Iris pigment epithelial cell (primary cell): ENCODE measurements at regions not wholly inside any gene's neighbourhood (a gene's known extent, or its start where the extent isn't known, plus 50 kb on each side); places are given as distances from the start of the nearest gene placed in this dataset.

Experiments used
- DNase-seq: peaks from one replicate; pipeline ENCODE4 v3.0.0-alpha.2; 2011; ENCODE audit warnings: low read depth

DNA sequence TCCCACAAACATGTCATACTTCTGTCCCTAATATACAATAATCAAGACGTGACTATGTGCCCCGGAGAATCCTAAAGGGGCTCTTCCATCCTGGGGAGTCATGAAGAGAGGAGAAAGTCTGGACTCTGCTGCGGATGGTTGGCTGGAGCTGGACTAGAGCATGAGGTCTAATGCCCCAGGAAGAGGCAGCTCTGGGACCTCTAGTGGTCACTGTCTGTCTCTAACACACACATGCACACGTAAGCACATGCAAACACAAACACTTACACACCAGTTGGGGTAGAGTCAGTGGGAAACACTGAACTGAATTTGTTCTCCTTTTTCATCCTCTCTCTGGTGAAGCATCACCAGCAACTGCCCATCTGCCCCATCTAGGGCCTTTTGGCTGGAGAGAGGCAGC, 271.6 kb downstream of the TDRD15 start:
- DNase-seq = no peak

DNA sequence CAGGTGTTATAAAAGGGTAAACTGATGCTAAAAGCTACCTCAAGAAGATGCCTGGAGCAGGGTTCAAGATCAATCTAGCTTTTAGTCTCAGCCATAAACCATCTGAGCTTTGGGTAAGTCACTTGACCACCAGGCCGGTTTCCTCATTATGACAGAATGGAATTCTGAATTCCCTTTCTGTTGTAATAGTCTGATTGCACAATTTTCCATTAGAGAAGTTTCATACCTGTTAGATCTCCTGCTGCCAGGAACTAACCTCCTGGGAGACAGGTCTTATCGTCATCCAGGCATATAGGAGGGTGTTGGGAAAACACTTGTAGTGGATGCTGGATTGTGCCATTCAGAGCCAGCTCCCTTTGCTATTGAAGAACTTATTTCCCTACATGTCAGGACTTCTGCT, 272.5 kb downstream of the TDRD15 start:
- peak; percentile 21 for DNase-seq

DNA sequence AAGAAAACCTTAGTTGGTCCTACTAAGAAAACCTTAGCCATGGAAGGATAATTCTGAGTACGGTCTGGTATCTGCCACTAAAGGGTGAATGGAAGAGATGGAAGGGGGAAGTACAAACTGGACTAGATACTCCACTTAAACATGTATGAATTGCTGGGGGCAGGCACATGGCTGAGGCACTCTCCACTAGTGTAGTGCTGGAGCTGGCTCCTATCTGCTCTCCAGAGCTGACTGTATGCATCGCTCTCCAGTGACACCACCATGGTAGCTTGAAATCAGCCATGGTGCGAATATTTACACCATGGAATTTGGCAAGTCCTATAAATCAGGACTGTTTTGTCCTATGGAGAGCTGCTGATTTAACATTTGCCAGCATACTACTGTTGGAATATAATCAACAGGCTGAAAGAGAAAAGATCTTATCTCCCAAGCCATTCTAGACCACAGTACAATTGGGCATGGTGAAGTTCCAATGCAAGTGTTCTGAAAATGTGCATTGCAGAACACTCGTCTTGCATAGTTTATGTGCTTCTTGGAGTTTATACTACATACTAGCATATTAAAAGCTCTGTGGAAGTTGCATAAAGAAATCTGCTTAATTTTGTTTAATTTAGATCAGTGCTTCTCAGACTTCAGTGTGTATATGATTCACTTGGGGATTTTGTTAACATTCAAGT, 277.4 kb downstream of the TDRD15 start:
- DNase-seq = no peak

DNA sequence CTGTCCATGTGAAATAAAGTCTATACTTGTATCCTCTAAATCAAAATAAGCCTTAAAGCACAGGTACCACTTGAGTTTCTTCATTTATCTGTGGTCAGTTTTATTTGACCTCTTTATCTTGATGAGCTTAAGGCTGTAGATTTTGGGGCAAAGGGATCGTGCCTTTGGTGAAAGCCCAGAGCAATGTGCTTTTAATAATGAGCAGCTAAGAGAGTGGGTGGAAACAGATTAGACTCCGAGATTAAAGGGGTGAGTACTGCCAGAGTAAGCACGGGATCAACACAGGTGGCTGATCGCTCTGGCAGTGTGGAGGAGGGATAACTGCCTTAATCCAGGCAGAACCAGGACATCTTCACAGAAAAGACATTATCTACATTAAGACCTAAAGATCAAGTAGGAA, 280.4 kb downstream of the TDRD15 start:
- DNase-seq = no peak

DNA sequence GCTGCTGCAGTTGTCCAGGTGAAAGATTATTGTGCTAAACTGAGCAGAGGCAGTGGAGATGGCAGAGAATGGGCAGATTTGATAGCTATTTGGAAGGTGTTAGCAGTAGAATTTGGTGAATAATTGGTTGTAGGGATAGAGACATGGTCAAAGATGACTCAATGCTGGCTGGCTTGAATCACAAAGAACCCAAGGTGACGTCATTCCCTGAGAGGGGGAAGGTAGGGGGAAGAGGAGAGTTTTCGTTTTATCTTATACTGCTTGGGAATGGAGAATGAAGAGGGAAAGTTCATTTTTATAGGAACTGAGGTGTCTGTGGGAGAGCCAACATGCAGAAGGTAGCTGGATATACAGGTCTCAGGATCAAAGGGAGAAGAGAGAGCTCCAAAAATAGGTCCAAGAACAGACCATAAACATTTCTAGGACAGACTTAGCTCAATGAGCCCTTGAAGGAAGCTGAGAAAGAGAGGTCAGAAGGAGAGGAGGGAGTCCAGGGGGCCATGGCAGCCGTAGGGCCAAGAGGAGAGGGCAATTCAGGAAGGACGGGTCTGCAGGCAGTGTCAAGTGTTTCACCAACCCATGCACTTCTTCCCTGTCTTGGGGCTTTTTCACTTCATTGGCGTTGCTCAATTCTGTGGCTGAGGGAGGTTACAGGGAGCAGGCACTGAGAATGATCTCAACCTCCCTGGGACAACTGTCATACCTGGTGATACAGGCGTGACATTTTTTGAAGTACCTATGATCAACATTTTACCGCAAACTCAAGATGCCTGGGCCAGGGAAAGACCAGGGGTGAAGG, 281.3 kb downstream of the TDRD15 start:
- DNase-seq = peak; percentile 19

DNA sequence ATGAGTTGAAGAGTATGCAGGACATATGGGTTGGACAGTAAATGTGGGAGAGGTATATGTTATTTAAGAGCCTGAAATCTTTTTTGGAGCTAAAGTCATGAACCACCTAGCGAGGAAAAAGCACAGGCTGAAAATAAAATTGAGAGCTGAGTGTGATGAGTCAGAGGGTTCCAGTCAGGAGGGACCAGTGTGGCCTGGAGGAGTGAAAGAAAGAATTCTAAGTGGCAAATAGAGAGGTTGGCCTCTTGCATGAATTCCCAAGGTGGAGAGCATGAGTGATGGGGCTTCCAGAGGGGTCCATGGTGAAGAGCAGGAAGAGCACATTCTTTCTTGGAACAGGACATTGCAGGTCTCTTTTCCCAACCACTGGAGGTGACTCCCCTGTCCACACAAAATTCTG, 282.6 kb downstream of the TDRD15 start:
- DNase-seq = no peak

DNA sequence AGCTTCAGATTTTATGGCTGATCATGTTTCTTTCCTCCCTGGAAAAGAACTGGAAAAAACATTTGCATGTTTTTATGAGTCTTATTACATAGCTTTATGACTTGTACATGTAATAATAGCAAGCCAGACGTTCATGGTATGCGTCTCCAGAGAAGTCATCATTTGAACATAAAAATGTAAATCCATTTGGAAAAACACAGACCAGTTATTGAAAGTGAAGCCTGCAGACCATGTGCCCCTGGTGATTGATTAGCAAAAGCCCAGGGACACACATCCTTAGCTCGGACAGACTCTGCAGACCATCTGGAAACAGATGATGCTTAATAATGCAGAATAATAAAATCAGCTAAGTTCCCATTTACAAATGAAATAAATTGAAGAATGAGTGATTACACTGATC, 283.1 kb downstream of the TDRD15 start:
- no peak for DNase-seq

DNA sequence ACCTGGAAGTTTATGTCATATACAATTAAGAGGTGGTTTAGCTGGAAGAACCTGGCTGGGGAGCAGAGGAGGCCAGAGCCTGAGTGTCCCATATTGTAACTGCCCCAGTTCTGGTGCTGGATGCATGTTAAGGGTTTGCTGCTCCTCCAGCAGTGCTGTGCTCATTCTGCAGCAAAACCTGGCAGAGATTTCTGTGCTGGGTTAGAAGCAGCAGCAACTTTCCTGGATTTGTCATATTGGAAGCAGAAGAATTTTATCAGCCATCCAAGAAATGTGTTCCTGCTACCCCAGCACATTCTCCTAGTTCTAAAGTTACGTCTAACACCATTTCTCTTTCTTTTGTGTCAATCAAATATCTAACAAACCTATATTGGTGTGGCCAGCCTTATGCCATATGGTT, 284.1 kb downstream of the TDRD15 start:
- no peak for DNase-seq

DNA sequence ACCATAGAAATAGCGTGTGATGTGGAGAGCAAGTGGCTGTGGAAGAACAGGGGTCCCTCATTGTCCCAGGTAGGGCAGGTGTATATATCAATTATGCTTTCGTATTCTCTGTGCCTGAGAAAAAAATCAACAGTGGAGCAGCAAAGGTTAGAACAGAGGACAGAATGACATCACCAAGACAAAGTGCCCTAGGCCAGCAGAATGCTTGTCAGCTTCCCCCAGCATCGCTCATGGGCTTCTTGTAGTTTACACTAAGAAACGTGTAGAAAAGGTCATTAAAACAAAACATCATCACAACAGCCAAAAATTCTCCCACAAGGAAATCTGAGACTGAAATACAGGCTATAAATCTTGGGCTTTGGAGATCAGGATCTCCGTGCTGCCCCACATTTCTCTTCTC, 288.0 kb downstream of the TDRD15 start:
- no peak for DNase-seq

DNA sequence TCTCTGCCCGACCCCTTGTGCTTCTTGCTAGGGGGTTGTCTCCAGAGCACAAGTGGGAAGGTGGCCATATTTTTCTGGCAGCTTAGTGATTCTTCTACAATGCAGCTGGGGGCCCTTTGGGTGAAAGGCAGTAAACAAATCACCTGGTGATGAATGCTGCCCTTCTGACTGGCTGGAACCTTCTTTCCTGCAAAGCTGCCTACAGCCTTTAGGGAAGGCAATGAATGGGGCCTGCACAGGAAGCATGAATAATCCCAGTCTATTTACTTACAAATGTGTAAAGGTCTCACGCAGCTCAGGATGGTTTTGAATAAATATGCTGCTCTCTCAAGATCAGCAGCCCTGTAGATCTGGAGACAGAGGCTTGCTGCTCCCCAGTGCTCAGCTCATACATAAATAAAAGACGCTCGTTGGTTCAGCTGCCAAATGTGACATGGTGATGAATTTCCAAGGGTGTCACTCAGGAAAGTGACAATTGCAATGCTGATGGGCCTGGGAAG, 289.2 kb downstream of the TDRD15 start:
- peak; percentile 21 for DNase-seq

DNA sequence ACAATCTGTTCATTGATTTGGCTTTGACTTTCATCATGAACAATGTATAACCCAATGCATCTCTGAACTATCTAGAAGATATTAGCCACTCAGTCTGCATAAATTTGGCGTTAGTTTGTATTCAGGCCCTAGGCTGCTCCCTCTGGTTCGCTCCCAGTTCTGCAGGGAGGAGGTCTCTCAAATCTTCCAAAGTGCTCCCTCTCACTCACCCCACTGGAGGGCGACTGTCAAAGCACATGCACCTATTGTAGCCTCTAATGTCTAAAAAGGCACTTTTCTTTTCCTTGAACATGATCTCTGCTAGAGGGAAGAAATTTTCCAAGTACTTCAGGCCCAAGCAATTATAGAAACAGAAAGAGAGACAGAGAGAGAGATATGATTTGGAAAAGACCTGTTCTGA, 291.5 kb downstream of the TDRD15 start:
- DNase-seq = peak; percentile 22

DNA sequence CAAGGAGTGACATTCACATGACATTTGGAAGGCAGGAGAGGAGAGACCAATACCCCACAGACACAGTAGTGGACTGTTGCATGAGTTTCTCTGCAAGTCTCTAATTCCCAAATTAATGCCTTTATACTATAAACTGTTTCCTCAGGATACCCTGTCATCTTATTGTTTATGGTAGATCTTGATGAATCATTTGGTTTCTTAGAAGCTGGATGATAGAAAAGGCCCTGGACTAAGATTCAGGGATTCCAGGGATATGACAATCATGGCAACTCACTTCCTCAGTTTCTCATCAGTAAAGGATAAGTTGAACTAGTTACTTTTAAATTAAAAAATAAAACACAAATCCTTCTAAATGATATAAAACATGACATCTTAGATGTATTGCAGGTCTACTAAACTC, 292.5 kb downstream of the TDRD15 start:
- no peak for DNase-seq

DNA sequence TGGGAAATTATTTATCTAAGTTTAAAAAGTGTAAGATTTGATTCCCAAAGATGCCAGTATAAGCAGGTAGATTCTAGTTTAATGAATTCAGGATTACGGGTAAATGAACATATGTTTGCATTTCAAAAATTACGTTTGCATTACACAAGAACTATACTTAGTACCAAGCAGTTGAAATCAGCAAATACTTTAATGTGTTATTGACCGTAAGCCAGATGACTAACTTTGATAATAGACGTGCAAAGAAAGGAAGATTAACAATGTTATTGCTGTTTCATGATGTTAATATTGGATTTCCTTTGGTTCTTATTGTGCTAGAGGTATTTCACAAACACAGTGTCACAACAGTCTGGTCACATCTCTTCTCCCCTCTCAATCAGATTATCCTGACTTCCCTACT, 294.7 kb downstream of the TDRD15 start:
- peak; percentile 60 for DNase-seq

DNA sequence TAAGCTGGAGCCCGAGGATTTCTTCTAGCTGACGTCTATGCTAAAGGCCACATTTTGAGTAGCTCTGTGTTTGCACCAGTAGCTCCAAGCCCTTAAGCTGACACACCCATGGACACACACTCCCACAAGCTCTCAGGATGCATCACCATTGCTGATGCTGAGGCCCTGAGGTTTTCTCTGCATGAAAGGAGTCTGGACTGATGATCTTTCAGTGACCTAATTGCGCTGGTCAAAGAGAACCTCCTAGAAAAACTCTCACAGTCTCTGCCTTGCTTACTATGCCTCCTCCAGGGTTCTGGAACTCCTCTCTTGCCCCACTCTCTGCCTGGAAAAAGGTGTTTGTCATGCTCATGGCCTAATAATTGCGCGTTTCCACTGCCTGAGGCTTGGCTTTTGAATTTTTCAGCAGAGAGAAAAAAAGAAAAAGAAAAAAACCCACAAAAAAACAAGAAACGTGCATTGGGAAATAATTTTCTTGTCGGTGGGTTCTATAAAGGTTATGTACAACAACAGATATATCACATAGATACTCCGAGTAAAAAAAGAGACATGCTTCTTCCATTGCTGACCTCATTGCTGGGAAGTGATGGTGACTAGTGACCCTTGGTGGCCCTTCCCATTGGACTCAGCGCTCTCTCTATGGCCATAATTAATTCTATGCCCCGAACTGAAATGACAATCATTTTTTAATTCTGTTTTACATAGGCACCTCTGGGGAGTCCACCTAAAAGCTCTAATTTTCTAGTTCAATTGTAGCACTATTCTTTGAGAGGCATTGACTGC, 297.0 kb downstream of the TDRD15 start:
- no peak for DNase-seq

DNA sequence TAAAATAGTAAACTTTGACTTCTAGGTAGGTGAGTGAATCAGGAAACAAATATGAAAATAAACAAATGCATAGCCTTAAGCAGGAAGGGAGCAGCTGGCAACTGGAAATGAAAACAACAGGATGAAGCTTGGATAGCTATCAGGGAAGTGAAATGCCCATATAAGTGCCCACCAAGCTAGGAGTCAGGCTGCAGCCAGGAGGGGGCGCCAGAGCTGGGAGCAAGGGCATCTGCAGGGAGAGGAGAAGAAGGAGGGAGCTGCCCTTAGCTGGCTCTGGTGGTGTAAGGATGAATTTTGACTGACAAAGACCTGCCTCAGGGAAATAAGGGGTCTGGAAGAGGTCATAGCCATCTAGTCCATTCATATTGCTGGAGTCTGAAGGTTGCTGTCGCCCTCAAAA, 298.3 kb downstream of the TDRD15 start:
- peak; percentile 59 for DNase-seq

DNA sequence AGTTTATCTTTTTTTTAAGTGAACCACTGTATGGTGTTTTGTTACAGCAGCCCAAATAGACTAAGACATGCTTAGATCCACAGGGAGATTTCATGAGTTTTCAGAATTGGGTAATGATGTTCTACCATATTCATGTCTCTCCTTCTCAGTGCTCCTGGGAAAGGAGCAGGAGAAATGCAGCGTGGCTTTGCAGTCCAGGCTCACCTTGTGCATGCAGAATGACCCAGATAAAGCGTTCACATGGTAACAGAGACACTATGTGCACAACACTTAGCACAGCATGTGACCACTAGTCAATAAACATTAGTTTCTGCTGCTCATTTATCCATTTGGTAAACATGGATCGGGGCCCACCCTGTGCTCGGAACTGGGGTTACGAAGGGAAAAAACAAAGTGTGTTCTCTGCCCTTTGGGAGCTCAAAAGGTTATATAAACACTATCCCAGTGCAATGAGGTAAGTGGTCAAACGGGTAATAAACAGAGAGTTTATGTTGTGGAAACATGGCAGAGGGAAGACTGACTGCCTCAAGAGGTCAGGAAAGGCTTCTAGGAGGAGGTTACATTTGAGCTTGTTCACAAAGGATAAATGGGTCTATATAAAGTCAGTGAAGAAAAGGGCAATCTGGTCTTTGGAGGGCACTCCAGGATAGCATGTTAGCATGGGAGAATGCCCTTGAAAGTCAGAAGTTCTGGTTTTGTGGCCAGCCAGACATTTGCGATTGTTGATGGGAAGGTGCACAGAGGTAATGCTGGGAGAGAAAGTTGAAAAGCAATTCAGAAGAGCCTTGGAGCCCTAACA, 299.2 kb downstream of the TDRD15 start:
- DNase-seq = peak; percentile 20

DNA sequence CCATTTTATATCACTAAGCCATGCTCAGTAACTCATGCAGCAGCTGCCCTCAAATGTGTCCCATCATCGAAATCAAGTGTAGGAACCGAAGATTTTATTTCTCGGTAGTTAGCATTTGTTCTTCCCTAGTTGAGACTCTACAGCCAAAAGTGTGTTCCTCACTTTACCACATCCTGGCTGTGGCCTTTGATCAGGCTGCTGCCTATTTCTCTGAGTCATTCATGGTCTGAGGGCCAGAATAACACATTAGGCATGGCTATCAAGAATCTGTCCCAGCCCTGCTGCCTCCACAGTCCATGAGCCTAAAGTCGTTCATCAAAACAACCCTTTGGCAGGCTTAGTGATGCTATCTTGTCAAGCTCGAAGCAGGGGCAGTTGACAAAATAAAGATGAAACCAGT, 300.1 kb downstream of the TDRD15 start:
- DNase-seq = peak; percentile 75

DNA sequence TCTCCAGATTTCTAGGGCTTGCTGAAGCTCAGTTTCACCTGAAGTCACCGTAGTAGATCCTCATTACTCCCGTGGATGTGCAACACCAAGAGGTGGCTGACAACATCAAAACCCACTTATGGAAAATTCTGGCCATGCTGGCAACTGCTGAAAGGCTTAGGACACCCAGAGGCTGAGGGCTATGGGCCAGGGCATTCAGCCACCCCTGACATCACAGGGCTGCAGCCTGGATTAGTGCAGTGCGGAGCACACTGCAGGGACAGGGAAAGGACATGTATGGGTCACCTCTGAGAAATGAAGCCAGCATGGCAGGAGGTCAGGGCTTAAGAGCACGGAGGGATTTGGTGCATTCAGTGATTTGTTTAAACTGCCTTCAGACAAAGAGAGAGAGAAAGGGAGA, 300.6 kb downstream of the TDRD15 start:
- no peak for DNase-seq

DNA sequence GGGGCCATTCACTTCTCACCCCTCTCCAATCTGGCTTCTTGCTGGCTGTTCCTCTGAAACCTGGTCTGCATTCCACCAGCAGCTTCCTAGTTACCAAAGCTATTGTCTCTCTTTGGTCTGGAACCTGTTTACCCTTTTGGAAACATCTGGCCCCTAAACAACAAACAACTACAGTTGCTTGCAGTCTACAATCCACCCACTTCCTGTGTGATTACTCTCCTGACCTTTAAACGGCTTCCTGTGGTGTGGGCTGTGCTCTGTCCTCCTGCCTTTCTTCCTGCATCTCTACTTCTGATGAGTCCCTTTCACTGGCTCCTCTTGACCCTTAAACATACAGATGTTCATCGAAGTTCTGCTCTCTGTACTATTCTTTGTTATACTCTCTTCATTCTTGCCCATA, 303.8 kb downstream of the TDRD15 start:
- DNase-seq = peak; percentile 14

DNA sequence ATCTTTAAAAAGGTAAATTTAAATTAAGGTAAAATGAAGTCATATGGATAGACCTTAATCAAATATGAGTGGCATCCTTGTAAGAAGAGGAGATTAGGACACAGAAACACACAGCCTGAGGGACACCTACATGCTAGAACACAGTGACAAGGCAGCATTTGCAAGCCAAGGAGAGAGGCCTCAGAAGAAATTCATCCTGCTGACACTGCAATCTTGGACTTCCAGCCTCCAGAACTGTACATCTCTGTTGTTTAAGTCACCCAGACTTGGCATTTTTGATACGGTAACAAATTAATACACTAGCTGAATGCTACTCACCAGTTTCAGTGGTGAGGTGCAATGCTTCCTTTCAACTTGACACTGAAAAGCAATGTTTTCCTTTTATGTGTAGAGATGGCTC, 305.0 kb downstream of the TDRD15 start:
- DNase-seq = no peak

DNA sequence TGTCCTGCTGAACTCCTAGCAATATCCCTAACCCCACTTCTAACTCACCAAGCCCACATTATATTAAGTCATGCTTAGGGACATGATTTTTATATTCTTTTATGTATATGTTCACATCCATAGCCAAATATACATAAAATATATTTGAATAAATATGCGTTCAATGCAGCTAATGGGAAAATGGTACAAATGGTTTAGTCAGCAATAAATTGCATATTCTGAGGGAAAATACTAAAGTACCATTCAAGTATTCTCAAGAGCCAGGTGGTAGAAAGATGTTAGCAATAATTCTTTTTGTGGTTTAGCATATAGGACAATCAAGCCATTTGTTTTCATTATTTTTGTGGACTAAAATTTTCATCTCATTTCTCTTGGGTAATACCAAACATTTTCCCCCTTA, 306.0 kb downstream of the TDRD15 start:
- DNase-seq = no peak

DNA sequence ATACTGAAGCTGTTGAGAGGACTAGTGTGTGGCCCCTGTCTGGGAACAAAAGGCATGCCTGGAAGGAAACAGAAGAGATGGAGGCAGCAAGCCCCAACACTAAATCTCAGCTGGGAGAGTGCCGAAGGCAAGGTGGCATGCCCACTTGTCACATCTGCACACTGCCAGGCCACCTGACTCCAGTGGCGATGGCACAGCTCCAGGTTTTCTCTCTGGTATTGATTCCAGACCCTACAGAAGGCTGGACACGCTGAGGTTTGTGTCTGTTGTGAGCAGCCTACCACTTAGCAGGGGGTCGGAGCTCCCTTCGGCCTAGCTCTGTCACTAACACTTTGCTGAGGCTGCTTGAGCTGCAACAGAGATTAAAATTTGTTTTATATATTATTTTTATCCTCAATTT, 307.3 kb downstream of the TDRD15 start:
- DNase-seq = no peak
